ENCODE measurements at regions not wholly inside any gene's neighbourhood (a gene's known extent, or its start where the extent isn't known, plus 50 kb on each side); places are given as distances from the start of the nearest gene placed in this dataset.

GRCh38 chr3:28080716-28081115 lies 160.7 kb upstream of the CMC1 start:
- H3K27me3 ChIP-seq (ENCODE audit: insufficient read depth, low read depth, low read length), result no peaks in the 10 kb centered on the region
- no peaks in the 10 kb centered on the region for H3K9me2 ChIP-seq (ENCODE audit: insufficient read depth, low read length)
- H3K9ac ChIP-seq (ENCODE audit: low read length), result no peak overlapping the region
- TF ChIP-seq EP300 (conservative IDR thresholded peaks at IDR 0.05; ENCODE audit: poor library complexity, severe bottlenecking) (peak; percentile 74), POLR2AphosphoS5 (IDR thresholded peaks at IDR 0.05) (peak; percentile 82), TAF1 (IDR thresholded peaks at IDR 0.05; ENCODE audit: low read depth) (no peak), CTCF (IDR thresholded peaks at IDR 0.05; ENCODE audit: poor library complexity, severe bottlenecking) (no peak)
- H3K4me2 ChIP-seq (ENCODE audit: low read length), result no peak overlapping the region
- no peak overlapping the region for H2AFZ ChIP-seq (ENCODE audit: low read depth, low read length)
- H3K4me3 ChIP-seq (ENCODE audit: low read length), result no peak overlapping the region
- H3K27ac ChIP-seq (ENCODE audit: low read length), result no peak overlapping the region
- H3K9me3 ChIP-seq (ENCODE audit: low read length), result no peaks in the 10 kb centered on the region
- H4K20me1 ChIP-seq (ENCODE audit: insufficient read depth), result no peaks in the 10 kb centered on the region
- H3K36me3 ChIP-seq (ENCODE audit: insufficient read depth, low read length), result no peaks in the 10 kb centered on the region
- no peaks in the 10 kb centered on the region for H3K79me2 ChIP-seq (replicated peaks; ENCODE audit: insufficient read depth, low read length)
- no peaks in the 10 kb centered on the region for H3F3A ChIP-seq (ENCODE audit: insufficient read depth, low read length, poor library complexity, severe bottlenecking)

GRCh38 chr3:28081533-28081947 lies 159.9 kb upstream of the CMC1 start:
- H3K4me2 ChIP-seq (ENCODE audit: low read length), result no peak overlapping the region
- TF ChIP-seq SMC3 (conservative IDR thresholded peaks at IDR 0.05; ENCODE audit: poor library complexity), result no peak
- TF ChIP-seq RAD21 (conservative IDR thresholded peaks at IDR 0.05), result no peak
- no peak for TF ChIP-seq EP300 (conservative IDR thresholded peaks at IDR 0.05; ENCODE audit: poor library complexity, severe bottlenecking)
- TF ChIP-seq MXI1 (conservative IDR thresholded peaks at IDR 0.05; ENCODE audit: poor library complexity, severe bottlenecking), result no peak
- TF ChIP-seq POLR2AphosphoS5 (IDR thresholded peaks at IDR 0.05), result no peak
- no peak for TF ChIP-seq EZH2 (IDR thresholded peaks at IDR 0.05; ENCODE audit: borderline replicate concordance, insufficient read depth, low read length, poor library complexity, severe bottlenecking)
- TF ChIP-seq TAF1 (IDR thresholded peaks at IDR 0.05; ENCODE audit: low read depth), result no peak
- TF ChIP-seq REST (IDR thresholded peaks at IDR 0.05; ENCODE audit: borderline replicate concordance), result no peak
- TF ChIP-seq CTCF (IDR thresholded peaks at IDR 0.05; ENCODE audit: poor library complexity, severe bottlenecking), result no peak

More at GRCh38 chr3:28081533-28081947, 159.9 kb upstream of the CMC1 start:
- Histone ChIP-seq H3K9me3 (ENCODE audit: low read length) (no peaks in the 10 kb centered on the region), H3F3A (ENCODE audit: insufficient read depth, low read length, poor library complexity, severe bottlenecking) (no peaks in the 10 kb centered on the region), H3K27me3 (ENCODE audit: insufficient read depth, low read depth, low read length) (no peaks in the 10 kb centered on the region), H3K27ac (ENCODE audit: low read length) (no peak overlapping the region), H3K36me3 (ENCODE audit: insufficient read depth, low read length) (no peaks in the 10 kb centered on the region), H3K9ac (ENCODE audit: low read length) (no peak overlapping the region), H4K20me1 (ENCODE audit: insufficient read depth) (no peaks in the 10 kb centered on the region), H3K9me2 (ENCODE audit: insufficient read depth, low read length) (no peaks in the 10 kb centered on the region), H3K79me2 (replicated peaks; ENCODE audit: insufficient read depth, low read length) (no peaks in the 10 kb centered on the region), H3K4me3 (ENCODE audit: low read length) (no peak overlapping the region), H2AFZ (ENCODE audit: low read depth, low read length) (no peak overlapping the region)
